HG03135 (cell line): ENCODE measurements at regions not wholly inside any gene's neighbourhood (a gene's known extent, or its start where the extent isn't known, plus 50 kb on each side); places are given as distances from the start of the nearest gene placed in this dataset.

Experiments used
- ATAC-seq: cut with Tn5 transposase; IDR thresholded peaks from one replicate; pipeline ENCODE4 v1.9.1; 2021; ENCODE audit warnings: mild to moderate bottlenecking, moderate library complexity; ENCODE audit not compliant: unreplicated experiment

DNA sequence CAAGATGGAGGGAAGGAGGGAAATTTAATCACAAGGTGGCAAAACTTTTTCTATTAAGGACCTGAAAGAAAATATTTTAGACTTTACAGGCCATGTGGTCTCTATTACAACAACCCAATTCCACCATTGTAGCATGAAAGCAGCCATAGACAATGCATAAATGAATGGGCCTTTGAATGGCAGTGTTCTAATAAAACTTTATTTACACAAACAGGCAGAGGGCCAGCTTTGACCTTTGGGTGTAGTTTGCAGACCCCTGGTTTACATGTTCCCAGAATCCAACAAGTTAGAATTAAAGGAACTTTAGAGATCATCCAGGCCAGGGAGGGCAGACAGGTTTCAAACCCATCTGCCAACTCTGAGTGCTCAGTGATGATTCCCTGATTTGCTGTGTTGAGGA is 95.2 kb downstream of the BANF2 start:
- no peak for ATAC-seq

DNA sequence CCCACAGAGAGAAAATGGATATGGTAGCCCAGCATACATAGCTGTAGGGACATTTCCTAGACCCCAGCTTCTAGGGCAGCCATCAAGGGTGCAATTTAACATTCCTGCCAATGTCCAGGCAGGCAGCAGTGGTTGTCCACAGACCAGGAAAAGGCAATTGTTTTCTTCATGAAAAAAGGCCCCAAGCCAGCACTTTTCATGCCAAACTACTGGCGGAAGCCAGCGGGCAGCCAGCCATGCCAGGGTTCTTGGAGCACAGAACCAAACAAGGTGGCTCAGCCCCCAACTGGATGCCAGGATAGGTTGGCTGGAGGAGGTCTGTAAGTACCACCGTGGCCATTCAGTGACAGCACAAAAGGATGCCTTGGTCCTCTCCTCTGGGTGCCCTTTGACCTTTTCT is 94.6 kb downstream of the BANF2 start:
- no peak for ATAC-seq

DNA sequence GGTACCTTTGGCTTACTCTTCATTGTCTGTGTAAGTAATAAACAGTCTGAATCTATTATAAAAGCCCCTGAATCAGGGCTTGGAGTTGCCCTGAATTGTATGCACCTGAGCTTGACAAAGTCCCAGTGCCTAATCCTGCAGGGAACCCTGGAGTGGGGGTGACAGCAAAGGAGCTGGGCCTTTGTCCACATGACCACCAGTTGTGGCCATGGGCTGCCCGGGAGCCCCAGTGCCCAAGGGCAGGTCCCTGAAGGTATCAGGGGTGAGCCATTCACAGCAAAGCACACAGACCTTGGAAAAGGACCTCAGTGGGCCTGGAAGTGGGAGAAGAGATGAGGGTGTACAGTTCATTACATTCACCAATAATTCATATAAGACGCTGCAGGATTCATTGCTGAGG is 94.2 kb downstream of the BANF2 start:
- ATAC-seq = no peak

DNA sequence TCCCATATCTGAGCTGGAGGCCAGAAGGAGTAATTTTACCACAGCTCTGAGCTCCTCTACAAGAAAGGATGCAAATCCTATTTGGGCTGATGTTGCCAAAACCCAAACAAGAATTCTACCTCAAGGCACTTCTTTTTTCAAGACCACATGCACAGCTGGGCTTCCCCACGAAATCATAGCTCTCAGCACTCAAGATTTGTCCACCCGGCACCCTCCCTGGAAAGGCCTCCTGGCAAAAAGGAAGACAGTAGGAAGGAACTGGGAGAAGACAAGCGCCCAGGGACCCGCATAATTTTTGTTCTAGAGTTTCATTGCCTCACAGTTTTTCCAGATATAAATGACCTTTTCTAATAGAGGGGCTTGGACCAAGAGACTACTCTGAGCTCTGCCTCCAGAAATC is 90.5 kb downstream of the BANF2 start:
- no peak for ATAC-seq

DNA sequence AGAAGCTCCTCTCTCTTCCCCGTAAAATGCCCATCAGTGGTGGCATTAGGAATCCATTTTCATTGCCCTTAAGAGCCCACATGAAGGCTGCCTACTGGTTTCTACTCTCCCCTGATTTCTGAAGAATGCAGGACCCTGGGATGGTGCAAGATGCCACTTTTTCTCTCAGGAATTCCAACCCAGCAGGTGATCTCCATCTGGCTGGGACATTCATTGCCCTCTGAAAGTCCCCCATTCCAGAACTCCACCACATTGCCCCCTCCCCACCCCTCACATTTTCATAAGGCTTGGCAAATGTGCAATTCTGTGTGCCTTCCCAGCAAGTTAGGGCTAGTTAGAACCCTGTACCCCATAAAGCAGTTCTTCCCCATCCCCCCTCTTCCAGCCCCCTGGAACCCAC is 88.0 kb downstream of the BANF2 start:
- no peak for ATAC-seq

DNA sequence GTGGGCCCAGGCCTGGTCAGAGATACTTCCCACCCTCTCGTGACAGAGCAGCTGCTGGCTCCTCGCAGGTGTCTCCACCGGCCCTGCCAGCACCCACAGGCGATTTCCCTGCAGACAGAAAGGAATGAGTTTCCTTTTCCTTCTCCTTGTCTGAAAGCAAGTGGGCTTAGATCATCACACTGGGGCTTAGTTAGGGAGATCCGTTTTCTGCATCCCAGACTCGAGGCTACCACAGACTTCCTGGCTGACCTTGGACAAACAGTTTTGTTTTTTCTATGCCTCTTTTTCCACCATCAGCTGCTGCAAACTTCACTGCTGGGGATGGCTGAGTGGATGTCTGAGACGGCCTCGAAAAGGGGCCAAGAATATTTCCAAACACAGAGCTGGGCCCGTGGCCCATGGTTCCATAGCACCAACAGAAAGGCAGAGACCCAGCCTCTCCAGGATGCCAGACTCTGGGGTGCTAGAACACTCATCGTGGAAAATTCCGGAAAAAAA is 86.5 kb downstream of the BANF2 start:
- ATAC-seq = no peak
